ENCODE measurements at regions not wholly inside any gene's neighbourhood (a gene's known extent, or its start where the extent isn't known, plus 50 kb on each side); places are given as distances from the start of the nearest gene placed in this dataset.

- BruUV-seq (replicated peaks) = no TSS peak
- intact Hi-C loops (cut with micrococcal nuclease; ENCODE audit: unreplicated experiment) = no loop called here
Observed at GRCh38 chr11:70655816-70656215, 257.5 kb downstream of the CTTN start.

GRCh38 chr11:70656252-70656651, 257.9 kb downstream of the CTTN start:
- Histone ChIP-seq H3K9me3 (ENCODE audit: low read depth, low read length, poor library complexity, severe bottlenecking) (no peaks in the 10 kb centered on the region), H3K27me3 (replicated peaks; ENCODE audit: insufficient read depth, low read depth, low read length, poor library complexity) (peaks cover 22% of the 10 kb centered on the region), H3K27ac (ENCODE audit: low read depth, low read length, poor library complexity, severe bottlenecking) (no peak overlapping the region), H3K36me3 (ENCODE audit: insufficient read depth, low read length, poor library complexity, severe bottlenecking) (no peaks in the 10 kb centered on the region), H3K4me3 (ENCODE audit: low read depth, low read length, poor library complexity, severe bottlenecking) (no peak overlapping the region), H3K4me1 (ENCODE audit: insufficient read depth, low read length, poor library complexity, severe bottlenecking) (no peaks in the 10 kb centered on the region)
- BruUV-seq (replicated peaks) = no TSS peak
- no peak for DNase-seq (ENCODE audit: low spot score)
- POLR2A ChIA-PET (ENCODE audit: low non-redundant PET) = no interaction called here
- no peak for TF ChIP-seq CTCF (conservative IDR thresholded peaks at IDR 0.05; ENCODE audit: low read depth, low read length)
- no peak for TF ChIP-seq EZH2 (IDR thresholded peaks at IDR 0.05; ENCODE audit: borderline replicate concordance, low read depth, low read length, poor library complexity, severe bottlenecking)
- intact Hi-C loops (cut with micrococcal nuclease; ENCODE audit: unreplicated experiment) = no loop called here
- CTCF ChIA-PET = no interaction called here

More at GRCh38 chr11:70655816-70656215, 257.5 kb downstream of the CTTN start:
- no peak overlapping the region for H3K27ac ChIP-seq (ENCODE audit: low read depth, low read length, poor library complexity, severe bottlenecking)
- H3K9me3 ChIP-seq (ENCODE audit: low read depth, low read length, poor library complexity, severe bottlenecking) = no peaks in the 10 kb centered on the region
- H3K4me3 ChIP-seq (ENCODE audit: low read depth, low read length, poor library complexity, severe bottlenecking) = no peak overlapping the region
- H3K27me3 ChIP-seq (replicated peaks; ENCODE audit: insufficient read depth, low read depth, low read length, poor library complexity) = peaks cover 18% of the 10 kb centered on the region
- no peak for DNase-seq (ENCODE audit: low spot score)
- ChIA-PET POLR2A (ENCODE audit: low non-redundant PET) (no interaction called here), CTCF (no interaction called here)
- H3K4me1 ChIP-seq (ENCODE audit: insufficient read depth, low read length, poor library complexity, severe bottlenecking) = no peaks in the 10 kb centered on the region
- no peak for TF ChIP-seq EZH2 (IDR thresholded peaks at IDR 0.05; ENCODE audit: borderline replicate concordance, low read depth, low read length, poor library complexity, severe bottlenecking)
- no peak for TF ChIP-seq CTCF (conservative IDR thresholded peaks at IDR 0.05; ENCODE audit: low read depth, low read length)
- H3K36me3 ChIP-seq (ENCODE audit: insufficient read depth, low read length, poor library complexity, severe bottlenecking) = no peaks in the 10 kb centered on the region

- H3K27me3 ChIP-seq (replicated peaks; ENCODE audit: insufficient read depth, low read depth, low read length, poor library complexity) = peaks cover 48% of the 10 kb centered on the region
- H3K36me3 ChIP-seq (ENCODE audit: insufficient read depth, low read length, poor library complexity, severe bottlenecking) = no peaks in the 10 kb centered on the region
- intact Hi-C loops (cut with micrococcal nuclease; ENCODE audit: unreplicated experiment) = no loop called here
- no peak overlapping the region for H3K27ac ChIP-seq (ENCODE audit: low read depth, low read length, poor library complexity, severe bottlenecking)
- H3K9me3 ChIP-seq (ENCODE audit: low read depth, low read length, poor library complexity, severe bottlenecking) = no peaks in the 10 kb centered on the region
- TF ChIP-seq CTCF (conservative IDR thresholded peaks at IDR 0.05; ENCODE audit: low read depth, low read length) (no peak), EZH2 (IDR thresholded peaks at IDR 0.05; ENCODE audit: borderline replicate concordance, low read depth, low read length, poor library complexity, severe bottlenecking) (no peak)
- H3K4me1 ChIP-seq (ENCODE audit: insufficient read depth, low read length, poor library complexity, severe bottlenecking) = no peaks in the 10 kb centered on the region
- POLR2A ChIA-PET (ENCODE audit: low non-redundant PET) = no interaction called here
- BruUV-seq (replicated peaks) = no TSS peak
- DNase-seq (ENCODE audit: low spot score) = no peak
- H3K4me3 ChIP-seq (ENCODE audit: low read depth, low read length, poor library complexity, severe bottlenecking) = no peak overlapping the region
- CTCF ChIA-PET = no interaction called here
Observed at GRCh38 chr11:70660059-70660888, 261.9 kb downstream of the CTTN start.

Data from A673 (cell line).